ENCODE measurements at regions not wholly inside any gene's neighbourhood (a gene's known extent, or its start where the extent isn't known, plus 50 kb on each side); places are given as distances from the start of the nearest gene placed in this dataset.

DNA sequence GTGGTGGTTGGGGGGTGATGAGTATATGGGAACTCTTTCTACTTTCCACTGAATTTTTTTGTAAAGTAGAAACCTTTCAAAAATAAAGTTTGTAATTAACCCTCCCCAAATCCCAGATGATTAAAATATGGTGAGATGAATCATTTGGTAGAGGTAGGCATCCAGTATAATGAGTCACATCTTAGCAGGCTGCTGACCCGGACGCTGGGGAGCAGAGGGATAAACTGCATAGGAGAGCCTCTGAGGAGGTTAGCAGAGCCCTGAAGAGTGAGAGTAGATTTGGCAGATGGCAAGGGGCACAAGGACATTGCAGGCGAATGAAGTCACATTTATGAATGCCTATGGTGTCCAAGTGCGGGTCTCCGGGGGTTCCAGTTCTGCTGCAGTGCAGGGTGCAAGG is 293.8 kb downstream of the FGF9 start:
- H3F3A ChIP-seq (replicated peaks; ENCODE audit: low read depth) = no peaks in the 10 kb centered on the region
- Mint-ChIP-seq H3K9me3 (peaks cover 23% of the 10 kb centered on the region), H3K4me3 (no peak overlapping the region), H3K4me1 (no peaks in the 10 kb centered on the region), H3K36me3 (ENCODE audit: low read depth) (peaks cover 3% of the 10 kb centered on the region; the same call in 2 of the 3 replicates), H3K27me3 (ENCODE audit: insufficient read depth, low read depth, poor library complexity) (no peaks in the 10 kb centered on the region), H3K27ac (no peak overlapping the region)
- no peaks in the 10 kb centered on the region for H3K36me3 ChIP-seq (ENCODE audit: insufficient read depth)
- H3K79me2 ChIP-seq (replicated peaks; ENCODE audit: insufficient read depth) = no peaks in the 10 kb centered on the region
- H4K20me1 ChIP-seq (replicated peaks; ENCODE audit: insufficient read depth) = no peaks in the 10 kb centered on the region
- no peak overlapping the region for H3K4me3 ChIP-seq
- DNase-seq (ENCODE audit: low spot score) = no peak
- H3K9me2 ChIP-seq (ENCODE audit: insufficient read depth) = 0 out of 2 replicates have a peak, but pooled peaks cover 3% of the 10 kb centered on the region
- no peak for TF ChIP-seq ZNF462 (CRISPR knock-in tag; IDR thresholded peaks at IDR 0.05)
- no peak for TF ChIP-seq NANOG (IDR thresholded peaks at IDR 0.05; ENCODE audit: borderline replicate concordance)
- no peak for TF ChIP-seq STAT1 (IDR thresholded peaks at IDR 0.05; ENCODE audit: unreplicated experiment)
- TF ChIP-seq POLR2AphosphoS5 (IDR thresholded peaks at IDR 0.05; ENCODE audit: low read depth) = no peak
- no peak for TF ChIP-seq JUNB (IDR thresholded peaks at IDR 0.05; ENCODE audit: unreplicated experiment)
- no peak for TF ChIP-seq EZH2phosphoT487 (IDR thresholded peaks at IDR 0.05; ENCODE audit: unreplicated experiment)
- TF ChIP-seq, protein P1, sequence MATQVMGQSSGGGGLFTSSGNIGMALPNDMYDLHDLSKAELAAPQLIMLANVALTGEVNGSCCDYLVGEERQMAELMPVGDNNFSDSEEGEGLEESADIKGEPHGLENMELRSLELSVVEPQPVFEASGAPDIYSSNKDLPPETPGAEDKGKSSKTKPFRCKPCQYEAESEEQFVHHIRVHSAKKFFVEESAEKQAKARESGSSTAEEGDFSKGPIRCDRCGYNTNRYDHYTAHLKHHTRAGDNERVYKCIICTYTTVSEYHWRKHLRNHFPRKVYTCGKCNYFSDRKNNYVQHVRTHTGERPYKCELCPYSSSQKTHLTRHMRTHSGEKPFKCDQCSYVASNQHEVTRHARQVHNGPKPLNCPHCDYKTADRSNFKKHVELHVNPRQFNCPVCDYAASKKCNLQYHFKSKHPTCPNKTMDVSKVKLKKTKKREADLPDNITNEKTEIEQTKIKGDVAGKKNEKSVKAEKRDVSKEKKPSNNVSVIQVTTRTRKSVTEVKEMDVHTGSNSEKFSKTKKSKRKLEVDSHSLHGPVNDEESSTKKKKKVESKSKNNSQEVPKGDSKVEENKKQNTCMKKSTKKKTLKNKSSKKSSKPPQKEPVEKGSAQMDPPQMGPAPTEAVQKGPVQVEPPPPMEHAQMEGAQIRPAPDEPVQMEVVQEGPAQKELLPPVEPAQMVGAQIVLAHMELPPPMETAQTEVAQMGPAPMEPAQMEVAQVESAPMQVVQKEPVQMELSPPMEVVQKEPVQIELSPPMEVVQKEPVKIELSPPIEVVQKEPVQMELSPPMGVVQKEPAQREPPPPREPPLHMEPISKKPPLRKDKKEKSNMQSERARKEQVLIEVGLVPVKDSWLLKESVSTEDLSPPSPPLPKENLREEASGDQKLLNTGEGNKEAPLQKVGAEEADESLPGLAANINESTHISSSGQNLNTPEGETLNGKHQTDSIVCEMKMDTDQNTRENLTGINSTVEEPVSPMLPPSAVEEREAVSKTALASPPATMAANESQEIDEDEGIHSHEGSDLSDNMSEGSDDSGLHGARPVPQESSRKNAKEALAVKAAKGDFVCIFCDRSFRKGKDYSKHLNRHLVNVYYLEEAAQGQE (IDR thresholded peaks at IDR 0.05; ENCODE audit: unreplicated experiment) = no peak
- TF ChIP-seq ZNF331 (CRISPR knock-in tag; IDR thresholded peaks at IDR 0.05; ENCODE audit: low read depth) = no peak
- no peak for TF ChIP-seq EZH2 (IDR thresholded peaks at IDR 0.05; ENCODE audit: low read depth, unreplicated experiment)
- TF ChIP-seq ETS1 (IDR thresholded peaks at IDR 0.05) = no peak
- no peak for TF ChIP-seq CREB1 (CRISPR knock-in tag; IDR thresholded peaks at IDR 0.05; ENCODE audit: low read depth)
- TF ChIP-seq CTCF (conservative IDR thresholded peaks at IDR 0.05; ENCODE audit: low read depth in 2 of 2) = no peak
- no peak for TF ChIP-seq ZNF114 (CRISPR knock-in tag; IDR thresholded peaks at IDR 0.05)
- H3K27me3 ChIP-seq (ENCODE audit: insufficient read depth) = no peaks in the 10 kb centered on the region
- H2AFZ ChIP-seq = no peak overlapping the region
- no peaks in the 10 kb centered on the region for H3K4me1 ChIP-seq (ENCODE audit: insufficient read depth)
- H3K27ac ChIP-seq (ENCODE audit: low read depth) = no peak overlapping the region
- no peak overlapping the region for H3K4me2 ChIP-seq
- no peak for ATAC-seq

Data from GM23338 (cell line).